ENCODE measurements at regions not wholly inside any gene's neighbourhood (a gene's known extent, or its start where the extent isn't known, plus 50 kb on each side); places are given as distances from the start of the nearest gene placed in this dataset.

DNA sequence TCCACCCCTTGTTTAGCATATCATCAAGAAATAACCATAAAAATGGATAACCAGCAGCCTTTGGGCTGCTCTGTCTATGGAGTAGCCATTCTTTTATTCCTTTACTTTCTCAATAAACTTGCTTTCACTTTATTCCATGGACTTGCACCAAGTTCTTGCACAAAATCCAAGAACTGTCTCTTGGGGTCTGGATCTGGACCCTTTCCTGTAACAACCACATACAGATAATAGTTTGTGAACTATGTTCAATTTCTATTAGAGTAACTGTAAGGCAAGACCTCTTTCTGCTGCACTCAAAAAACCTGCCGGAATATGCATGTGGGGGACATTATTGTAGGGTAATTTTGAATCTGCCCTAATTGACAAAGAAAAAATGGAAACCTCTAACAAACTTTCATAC lies 66.9 kb upstream of the TMEM215 start:
- ATAC-seq (no peak), DNase-seq (no peak)
- Histone ChIP-seq H3K9me3 (no peaks in the 10 kb centered on the region), H3K4me1 (no peaks in the 10 kb centered on the region), H3K27me3 (no peaks in the 10 kb centered on the region), H3K4me3 (no peak overlapping the region), H3K36me3 (no peaks in the 10 kb centered on the region), H3K27ac (no peak overlapping the region)
- TF ChIP-seq, protein P1, sequence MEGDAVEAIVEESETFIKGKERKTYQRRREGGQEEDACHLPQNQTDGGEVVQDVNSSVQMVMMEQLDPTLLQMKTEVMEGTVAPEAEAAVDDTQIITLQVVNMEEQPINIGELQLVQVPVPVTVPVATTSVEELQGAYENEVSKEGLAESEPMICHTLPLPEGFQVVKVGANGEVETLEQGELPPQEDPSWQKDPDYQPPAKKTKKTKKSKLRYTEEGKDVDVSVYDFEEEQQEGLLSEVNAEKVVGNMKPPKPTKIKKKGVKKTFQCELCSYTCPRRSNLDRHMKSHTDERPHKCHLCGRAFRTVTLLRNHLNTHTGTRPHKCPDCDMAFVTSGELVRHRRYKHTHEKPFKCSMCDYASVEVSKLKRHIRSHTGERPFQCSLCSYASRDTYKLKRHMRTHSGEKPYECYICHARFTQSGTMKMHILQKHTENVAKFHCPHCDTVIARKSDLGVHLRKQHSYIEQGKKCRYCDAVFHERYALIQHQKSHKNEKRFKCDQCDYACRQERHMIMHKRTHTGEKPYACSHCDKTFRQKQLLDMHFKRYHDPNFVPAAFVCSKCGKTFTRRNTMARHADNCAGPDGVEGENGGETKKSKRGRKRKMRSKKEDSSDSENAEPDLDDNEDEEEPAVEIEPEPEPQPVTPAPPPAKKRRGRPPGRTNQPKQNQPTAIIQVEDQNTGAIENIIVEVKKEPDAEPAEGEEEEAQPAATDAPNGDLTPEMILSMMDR (IDR thresholded peaks at IDR 0.05): no peak
- intact Hi-C loops (cut with DNase I): no loop called here

DNA sequence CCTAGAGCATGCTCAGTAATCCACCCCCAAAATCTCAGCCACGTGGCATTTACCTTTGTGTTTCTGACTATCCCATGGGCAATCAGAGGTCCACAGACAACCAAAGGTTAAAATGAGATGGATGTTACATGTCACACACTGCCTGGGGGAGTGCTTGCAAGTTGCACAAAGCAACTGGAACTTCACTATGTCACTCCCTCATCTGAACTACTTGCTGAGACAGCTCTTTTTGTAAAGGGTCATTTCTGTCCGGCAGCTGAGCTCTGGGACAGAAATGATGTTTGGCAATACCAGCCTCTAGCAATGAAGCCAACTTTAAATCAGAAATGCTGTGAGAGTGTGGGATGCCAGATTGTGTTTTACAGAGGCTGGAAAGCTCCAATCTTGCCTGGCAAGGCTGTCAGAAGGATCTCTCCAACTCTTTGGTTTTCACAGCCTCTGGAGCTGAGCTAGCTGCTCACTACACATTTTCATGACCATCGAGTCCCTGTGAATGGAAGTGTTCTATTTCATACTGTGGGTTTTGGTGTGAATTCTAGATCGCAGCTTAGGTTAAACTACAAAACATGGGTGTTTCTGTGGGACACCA lies 66.3 kb upstream of the TMEM215 start:
- Histone ChIP-seq H3K4me3 (no peak overlapping the region), H3K9me3 (no peaks in the 10 kb centered on the region), H3K36me3 (no peaks in the 10 kb centered on the region), H3K27ac (no peak overlapping the region), H3K27me3 (no peaks in the 10 kb centered on the region), H3K4me1 (no peaks in the 10 kb centered on the region)
- ATAC-seq: no peak
- DNase-seq: no peak
- intact Hi-C loops (cut with DNase I): no loop called here
- TF ChIP-seq, protein P1 (IDR thresholded peaks at IDR 0.05): no peak

DNA sequence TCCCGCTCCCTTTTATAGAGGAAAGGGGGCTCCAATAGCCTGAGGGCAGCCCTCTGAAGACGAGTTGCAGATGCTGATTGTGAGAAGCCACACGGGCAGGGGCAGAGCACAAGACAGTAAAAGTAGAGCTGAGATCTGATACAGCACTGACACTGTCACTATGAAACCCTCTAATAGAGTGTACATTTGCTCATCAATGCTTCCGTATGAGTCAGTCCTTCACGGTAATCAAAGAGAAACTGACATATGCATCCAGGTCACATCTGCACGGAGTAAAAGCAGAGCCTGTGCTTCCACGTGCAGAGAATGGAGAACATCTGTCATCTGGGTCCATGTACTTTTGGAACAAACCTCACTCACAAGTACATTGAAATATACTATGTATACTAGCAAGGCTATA lies 60.6 kb upstream of the TMEM215 start:
- H3K36me3 ChIP-seq: no peaks in the 10 kb centered on the region
- no peak for DNase-seq
- ATAC-seq: no peak
- no peaks in the 10 kb centered on the region for H3K27me3 ChIP-seq
- H3K9me3 ChIP-seq: no peaks in the 10 kb centered on the region
- H3K4me3 ChIP-seq: no peak overlapping the region
- TF ChIP-seq, protein P1 (IDR thresholded peaks at IDR 0.05): no peak
- no peak overlapping the region for H3K27ac ChIP-seq
- intact Hi-C loops (cut with DNase I): no loop called here
- H3K4me1 ChIP-seq: no peaks in the 10 kb centered on the region

DNA sequence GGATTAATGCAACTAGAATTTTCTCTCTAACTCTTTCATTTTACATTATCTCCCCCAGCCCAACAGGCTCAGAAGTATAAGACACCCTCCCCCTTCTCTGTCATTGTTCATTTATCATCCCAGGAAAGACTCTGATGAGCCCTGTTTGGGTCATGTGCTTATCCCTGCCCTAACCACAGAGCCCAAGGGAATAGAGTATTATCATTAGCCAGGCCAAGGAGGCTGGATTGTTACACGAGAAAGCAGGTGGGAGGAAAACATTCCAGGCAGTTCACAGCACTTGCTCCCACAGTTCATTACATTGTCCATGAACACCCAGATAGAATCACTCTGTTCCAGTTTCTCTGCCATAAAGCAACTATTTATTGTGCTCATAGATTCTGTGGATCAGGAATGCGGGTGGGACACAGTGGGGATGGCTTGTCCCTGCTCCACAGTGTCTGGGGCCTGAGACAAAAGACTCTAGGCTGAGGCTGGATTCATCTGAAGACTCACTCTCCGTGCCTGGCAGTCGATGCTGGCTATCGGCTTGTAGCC lies 59.5 kb upstream of the TMEM215 start:
- ATAC-seq: no peak
- DNase-seq: no peak
- peaks cover 0 to 5% of the 10 kb centered on the region in 2 donors for H3K9me3 ChIP-seq
- no peak overlapping the region for H3K4me3 ChIP-seq
- no peaks in the 10 kb centered on the region for H3K4me1 ChIP-seq
- H3K36me3 ChIP-seq: no peaks in the 10 kb centered on the region
- intact Hi-C loops (cut with DNase I): no loop called here
- H3K27me3 ChIP-seq: no peaks in the 10 kb centered on the region
- TF ChIP-seq, protein P1 (IDR thresholded peaks at IDR 0.05): no peak
- H3K27ac ChIP-seq: no peak overlapping the region

DNA sequence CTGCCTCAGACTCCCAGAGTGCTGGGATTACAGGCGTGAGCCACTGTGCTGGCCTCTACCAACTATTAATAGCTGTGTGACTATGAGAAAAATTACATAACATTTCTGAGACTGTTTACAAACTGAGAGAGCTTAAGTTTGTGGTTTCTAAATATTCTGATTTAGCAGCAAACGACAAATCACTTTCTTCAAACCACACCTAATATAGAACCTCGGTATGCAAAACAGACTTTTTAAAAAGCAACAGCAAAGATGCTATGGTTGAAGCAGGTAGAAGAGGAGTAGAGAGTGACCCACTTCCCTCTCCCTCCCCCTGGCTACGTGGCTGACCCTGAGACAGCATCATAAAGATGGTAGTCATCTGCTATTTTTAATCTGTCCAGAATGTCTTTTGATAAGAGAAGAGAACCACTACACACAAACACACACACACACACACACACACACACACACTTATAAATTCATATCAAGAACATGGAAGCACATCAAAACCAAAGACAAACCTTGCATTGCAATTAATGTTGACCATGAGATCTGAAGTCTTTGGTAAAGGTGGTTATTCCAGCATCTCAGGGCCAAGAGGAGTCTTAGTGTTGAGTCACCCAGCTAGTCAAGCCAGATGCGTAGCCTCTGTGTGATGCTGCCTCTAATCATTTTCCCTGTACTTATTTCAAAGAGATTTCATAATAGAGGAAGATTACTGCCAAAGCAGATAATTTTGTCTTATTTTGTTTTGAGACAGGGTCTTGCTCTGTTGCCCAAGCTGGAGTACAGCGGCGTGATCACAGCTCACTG lies 58.1 kb upstream of the TMEM215 start:
- no peak for ATAC-seq
- Histone ChIP-seq H3K27me3 (no peaks in the 10 kb centered on the region), H3K4me3 (no peak overlapping the region), H3K4me1 (no peaks in the 10 kb centered on the region), H3K27ac (no peak overlapping the region), H3K9me3 (peaks cover 0 to 5% of the 10 kb centered on the region in 2 donors), H3K36me3 (no peaks in the 10 kb centered on the region)
- TF ChIP-seq, protein P1 (IDR thresholded peaks at IDR 0.05): no peak
- intact Hi-C loops (cut with DNase I): no loop called here
- no peak for DNase-seq
